Chondrocyte (in vitro differentiated cells): ENCODE measurements at regions not wholly inside any gene's neighbourhood (a gene's known extent, or its start where the extent isn't known, plus 50 kb on each side); places are given as distances from the start of the nearest gene placed in this dataset.

ENCODE experiments used
- DNase-seq: peaks from one replicate; pipeline ENCODE4 v3.0.0; 2021; ENCODE audit warnings: mixed read lengths, low spot score
- H3K27ac Mint-ChIP-seq: one replicate; pipeline ENCODE4 v1.8.0; 2021; ENCODE audit warnings: mild to moderate bottlenecking, moderate library complexity, mixed read lengths; ENCODE audit not compliant: unreplicated experiment
- H3K27me3 Mint-ChIP-seq: 2 replicates; pipeline ENCODE4 v1.8.0; 2021; ENCODE audit warnings: low read depth, mixed read lengths
- H3K36me3 Mint-ChIP-seq: 2 replicates; pipeline ENCODE4 v1.8.0; 2021; ENCODE audit warnings: low read depth, mixed read lengths
- H3K4me1 Mint-ChIP-seq: 2 replicates; pipeline ENCODE4 v1.8.0; 2021; ENCODE audit warnings: low read depth, mild to moderate bottlenecking, mixed read lengths
- H3K4me3 Mint-ChIP-seq: one replicate; pipeline ENCODE4 v1.8.0; 2021; ENCODE audit warnings: mild to moderate bottlenecking, moderate library complexity, mixed read lengths; ENCODE audit not compliant: unreplicated experiment
- H3K9me3 Mint-ChIP-seq: 2 replicates; pipeline ENCODE4 v1.8.0; 2021; ENCODE audit warnings: low read depth, mixed read lengths
- TF ChIP-seq, protein P1 (sequence below): fragments of 200-600 bp; sonication (generic); IDR thresholded peaks from 2 replicates; pipeline ENCODE4 v1.5.0; 2021; ENCODE audit warnings: antibody characterized with exemption, mild to moderate bottlenecking, moderate library complexity

DNA sequence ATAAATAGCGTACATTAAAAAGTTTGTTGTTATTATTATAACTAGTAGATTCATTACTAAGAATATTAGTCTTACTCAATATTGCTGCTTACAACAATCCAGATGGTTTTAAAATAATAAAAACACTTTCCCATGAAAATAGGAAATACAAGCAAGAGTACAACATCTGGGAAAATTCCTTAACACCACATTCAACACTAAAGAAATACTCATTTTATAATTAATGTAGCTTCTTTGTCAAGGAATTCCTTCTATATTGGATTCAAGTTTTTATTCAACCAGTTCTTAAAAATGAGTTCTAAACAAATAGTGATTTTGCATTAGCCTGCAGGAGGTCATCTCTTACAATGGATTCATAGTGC lies 650.3 kb upstream of the SLC35B3 start:
- no peaks in the 10 kb centered on the region for H3K36me3 Mint-ChIP-seq
- no peak overlapping the region for H3K4me3 Mint-ChIP-seq
- no peaks in the 10 kb centered on the region for H3K4me1 Mint-ChIP-seq
- no peaks in the 10 kb centered on the region for H3K9me3 Mint-ChIP-seq
- no peak overlapping the region for H3K27ac Mint-ChIP-seq
- DNase-seq = no peak
- TF ChIP-seq, protein P1, sequence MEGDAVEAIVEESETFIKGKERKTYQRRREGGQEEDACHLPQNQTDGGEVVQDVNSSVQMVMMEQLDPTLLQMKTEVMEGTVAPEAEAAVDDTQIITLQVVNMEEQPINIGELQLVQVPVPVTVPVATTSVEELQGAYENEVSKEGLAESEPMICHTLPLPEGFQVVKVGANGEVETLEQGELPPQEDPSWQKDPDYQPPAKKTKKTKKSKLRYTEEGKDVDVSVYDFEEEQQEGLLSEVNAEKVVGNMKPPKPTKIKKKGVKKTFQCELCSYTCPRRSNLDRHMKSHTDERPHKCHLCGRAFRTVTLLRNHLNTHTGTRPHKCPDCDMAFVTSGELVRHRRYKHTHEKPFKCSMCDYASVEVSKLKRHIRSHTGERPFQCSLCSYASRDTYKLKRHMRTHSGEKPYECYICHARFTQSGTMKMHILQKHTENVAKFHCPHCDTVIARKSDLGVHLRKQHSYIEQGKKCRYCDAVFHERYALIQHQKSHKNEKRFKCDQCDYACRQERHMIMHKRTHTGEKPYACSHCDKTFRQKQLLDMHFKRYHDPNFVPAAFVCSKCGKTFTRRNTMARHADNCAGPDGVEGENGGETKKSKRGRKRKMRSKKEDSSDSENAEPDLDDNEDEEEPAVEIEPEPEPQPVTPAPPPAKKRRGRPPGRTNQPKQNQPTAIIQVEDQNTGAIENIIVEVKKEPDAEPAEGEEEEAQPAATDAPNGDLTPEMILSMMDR = no peak
- no peaks in the 10 kb centered on the region for H3K27me3 Mint-ChIP-seq

DNA sequence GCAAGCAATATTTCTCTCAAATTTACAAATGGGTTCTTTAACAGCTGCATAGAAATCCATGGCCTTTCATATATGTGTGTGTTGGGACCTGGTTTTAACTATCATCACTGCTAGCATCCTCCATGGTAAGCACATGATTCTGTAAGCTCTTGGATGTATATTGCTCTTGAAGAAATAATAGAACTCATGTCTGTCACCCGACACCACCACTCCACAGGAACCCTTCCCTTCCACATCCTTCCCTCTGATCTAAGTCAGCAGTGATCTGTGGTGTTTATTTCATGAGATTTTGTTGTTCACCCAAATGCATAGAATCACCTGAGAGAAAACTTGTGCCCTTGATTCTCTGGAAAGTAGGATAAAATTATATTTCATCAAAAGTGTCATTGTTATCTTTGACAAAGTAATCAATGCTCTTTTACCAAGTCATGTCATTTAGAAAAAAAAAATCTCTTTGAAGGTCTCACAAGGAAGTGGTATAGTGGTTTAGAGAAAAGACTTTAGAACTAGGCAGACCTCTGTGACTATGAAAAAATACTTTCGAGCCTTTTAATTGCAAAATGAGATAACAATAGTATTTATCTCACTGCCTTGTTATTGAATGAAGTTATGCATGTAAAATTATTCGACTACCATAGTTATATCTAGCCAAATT lies 649.8 kb upstream of the SLC35B3 start:
- Mint-ChIP-seq H3K36me3 (no peaks in the 10 kb centered on the region), H3K27ac (no peak overlapping the region), H3K27me3 (no peaks in the 10 kb centered on the region), H3K9me3 (no peaks in the 10 kb centered on the region), H3K4me3 (no peak overlapping the region), H3K4me1 (peaks cover 2% of the 10 kb centered on the region)
- no peak for DNase-seq
- TF ChIP-seq, protein P1 = no peak

DNA sequence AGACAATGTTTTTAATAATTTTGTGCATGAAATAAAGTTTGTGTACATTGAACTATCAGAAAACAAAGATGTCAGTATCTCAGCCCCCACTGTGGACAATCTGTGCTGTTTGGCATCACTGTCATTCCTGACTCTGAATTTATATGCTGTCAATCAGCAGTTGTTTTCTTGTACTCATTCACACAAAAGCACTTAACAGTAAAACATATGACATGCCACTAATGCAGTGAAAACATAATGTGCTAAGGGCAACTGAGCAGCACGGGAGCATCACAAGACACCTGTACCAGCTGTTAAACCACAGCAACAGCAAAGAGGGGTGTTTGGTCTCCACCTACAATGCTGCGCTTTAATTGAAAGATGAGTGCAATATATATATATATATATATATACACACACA lies 647.8 kb upstream of the SLC35B3 start:
- Mint-ChIP-seq H3K27ac (no peak overlapping the region), H3K9me3 (no peaks in the 10 kb centered on the region), H3K36me3 (no peaks in the 10 kb centered on the region), H3K27me3 (no peaks in the 10 kb centered on the region), H3K4me1 (peaks cover 6% of the 10 kb centered on the region), H3K4me3 (no peak overlapping the region)
- TF ChIP-seq, protein P1 = no peak
- no peak for DNase-seq

DNA sequence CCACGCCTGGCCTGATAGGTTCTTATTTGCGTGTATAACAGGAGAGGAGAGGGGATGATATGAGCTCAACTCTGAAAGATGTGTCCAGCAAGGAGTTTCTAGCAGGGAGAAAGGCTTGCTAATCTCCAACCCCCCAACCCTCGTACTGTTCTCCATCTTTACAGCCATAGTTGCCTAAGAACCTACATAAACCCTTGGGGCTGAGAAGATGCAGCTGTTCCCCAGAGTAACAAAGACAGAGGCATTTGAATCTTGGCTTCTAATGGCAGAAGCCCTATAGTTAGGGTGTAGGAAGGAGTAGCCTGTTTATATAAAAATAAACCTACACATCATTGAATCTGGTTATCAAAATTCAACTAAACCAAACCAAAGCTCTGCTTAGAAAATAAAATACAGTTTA lies 631.4 kb upstream of the SLC35B3 start:
- no peaks in the 10 kb centered on the region for H3K36me3 Mint-ChIP-seq
- no peaks in the 10 kb centered on the region for H3K4me1 Mint-ChIP-seq
- no peak overlapping the region for H3K27ac Mint-ChIP-seq
- H3K9me3 Mint-ChIP-seq = peaks cover 3% of the 10 kb centered on the region
- no peak overlapping the region for H3K4me3 Mint-ChIP-seq
- TF ChIP-seq, protein P1 = no peak
- DNase-seq = no peak
- no peaks in the 10 kb centered on the region for H3K27me3 Mint-ChIP-seq

DNA sequence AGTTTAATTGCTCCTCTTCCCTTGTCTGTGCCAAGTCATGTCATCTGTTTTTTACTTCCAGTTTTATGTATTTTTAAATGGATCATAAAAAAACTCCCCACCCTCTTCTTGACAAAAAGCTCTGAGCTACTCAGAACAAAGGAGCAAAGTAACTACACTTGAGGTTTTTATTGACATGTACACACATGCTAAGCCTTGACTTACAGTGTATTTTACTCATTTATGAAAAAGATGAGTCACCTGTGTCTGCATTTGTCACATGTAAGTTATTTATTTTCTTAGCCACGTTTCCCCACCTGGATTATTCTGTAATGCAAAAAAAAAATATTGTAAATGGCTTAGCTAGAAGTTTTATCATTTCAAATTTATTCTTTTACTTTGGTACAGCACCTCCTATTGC lies 628.8 kb upstream of the SLC35B3 start:
- Mint-ChIP-seq H3K9me3 (peaks cover 8% of the 10 kb centered on the region), H3K4me1 (no peaks in the 10 kb centered on the region), H3K27me3 (no peaks in the 10 kb centered on the region), H3K4me3 (no peak overlapping the region), H3K27ac (no peak overlapping the region), H3K36me3 (no peaks in the 10 kb centered on the region)
- TF ChIP-seq, protein P1 = no peak
- no peak for DNase-seq
